HFFc6 (cell line): ENCODE measurements at regions not wholly inside any gene's neighbourhood (a gene's known extent, or its start where the extent isn't known, plus 50 kb on each side); places are given as distances from the start of the nearest gene placed in this dataset.

Experiments
- DNase-seq: peaks from one replicate; pipeline ENCODE4 v3.0.0-alpha.2; 2018
- H3K27ac Mint-ChIP-seq: 2 replicates; pipeline ENCODE4 v1.8.0; 2020; ENCODE audit warnings: mild to moderate bottlenecking, mixed read lengths
- H3K27me3 Mint-ChIP-seq: 2 replicates; pipeline ENCODE4 v1.8.0; 2021; ENCODE audit warnings: mild to moderate bottlenecking, moderate library complexity, mixed read lengths; ENCODE audit not compliant: insufficient read depth
- H3K36me3 Mint-ChIP-seq: 2 replicates; pipeline ENCODE4 v1.8.0; 2021; ENCODE audit warnings: low read depth, mixed read lengths
- H3K4me1 Mint-ChIP-seq: 2 replicates; pipeline ENCODE4 v1.8.0; 2020; ENCODE audit warnings: low read depth, mixed read lengths
- H3K4me3 Mint-ChIP-seq: 2 replicates; pipeline ENCODE4 v1.8.0; 2020; ENCODE audit warnings: mild to moderate bottlenecking, moderate library complexity, mixed read lengths
- H3K9me3 Mint-ChIP-seq: 2 replicates; pipeline ENCODE4 v1.8.0; 2020; ENCODE audit warnings: mild to moderate bottlenecking, mixed read lengths
- TF ChIP-seq, protein P1 (sequence below): fragments of 200-600 bp; sonication (generic); IDR thresholded peaks from 2 replicates; pipeline ENCODE4 v1.5.0; 2021; ENCODE audit warnings: antibody characterized with exemption, mild to moderate bottlenecking

DNA sequence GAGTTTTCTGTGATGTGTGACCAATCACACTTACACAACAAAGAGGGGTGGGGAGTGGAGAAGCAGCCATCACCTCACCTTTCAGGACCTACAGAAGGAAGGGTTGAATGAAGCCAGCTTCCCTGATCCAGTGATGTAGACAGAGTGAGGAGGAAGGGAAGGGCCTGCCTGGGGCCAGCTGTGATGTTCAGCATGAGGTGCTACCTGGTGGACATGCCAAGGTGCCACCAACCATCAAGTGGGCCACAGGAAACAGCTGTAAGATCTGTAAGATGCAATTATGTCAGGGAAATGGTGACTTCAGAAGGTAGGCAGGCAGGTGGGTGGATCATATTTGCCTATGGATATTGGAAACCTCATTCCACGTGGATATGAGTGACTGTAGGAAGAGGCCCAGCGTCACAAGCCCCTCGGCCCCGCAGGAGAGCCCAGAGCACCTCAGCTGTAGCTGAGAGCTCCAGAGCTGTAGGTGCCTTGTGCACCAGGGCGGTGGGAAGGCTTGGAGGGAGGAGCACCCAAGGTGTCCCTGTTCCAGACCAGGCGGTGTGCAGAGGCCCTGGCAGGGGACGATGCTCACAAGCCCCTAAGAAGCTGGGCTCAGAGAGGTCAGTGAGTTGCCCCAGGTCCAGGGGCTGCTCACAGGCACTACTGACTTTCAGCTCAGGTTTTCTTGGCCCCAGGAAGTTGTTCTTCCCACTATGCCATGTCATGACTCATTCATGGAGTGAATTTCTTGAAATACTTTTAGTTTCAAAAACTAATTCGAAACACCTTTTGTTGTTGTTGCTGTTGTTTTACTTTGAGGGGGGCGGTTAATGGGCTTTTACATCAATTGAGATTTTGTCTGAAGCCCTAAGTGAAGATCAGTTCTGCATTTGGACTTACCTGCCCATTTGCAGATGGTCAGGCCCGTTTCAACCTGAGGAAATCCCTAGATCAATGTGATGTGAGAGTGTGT lies 94.2 kb upstream of the ALDH1A3 start:
- no peak overlapping the region for H3K27ac Mint-ChIP-seq
- peaks cover 6% of the 10 kb centered on the region; the same call in 1 of the 2 replicates for H3K4me1 Mint-ChIP-seq
- no peaks in the 10 kb centered on the region for H3K36me3 Mint-ChIP-seq
- no peak overlapping the region for H3K4me3 Mint-ChIP-seq
- H3K27me3 Mint-ChIP-seq = peaks cover 9% of the 10 kb centered on the region
- no peaks in the 10 kb centered on the region for H3K9me3 Mint-ChIP-seq
- no peak for DNase-seq
- TF ChIP-seq, protein P1, sequence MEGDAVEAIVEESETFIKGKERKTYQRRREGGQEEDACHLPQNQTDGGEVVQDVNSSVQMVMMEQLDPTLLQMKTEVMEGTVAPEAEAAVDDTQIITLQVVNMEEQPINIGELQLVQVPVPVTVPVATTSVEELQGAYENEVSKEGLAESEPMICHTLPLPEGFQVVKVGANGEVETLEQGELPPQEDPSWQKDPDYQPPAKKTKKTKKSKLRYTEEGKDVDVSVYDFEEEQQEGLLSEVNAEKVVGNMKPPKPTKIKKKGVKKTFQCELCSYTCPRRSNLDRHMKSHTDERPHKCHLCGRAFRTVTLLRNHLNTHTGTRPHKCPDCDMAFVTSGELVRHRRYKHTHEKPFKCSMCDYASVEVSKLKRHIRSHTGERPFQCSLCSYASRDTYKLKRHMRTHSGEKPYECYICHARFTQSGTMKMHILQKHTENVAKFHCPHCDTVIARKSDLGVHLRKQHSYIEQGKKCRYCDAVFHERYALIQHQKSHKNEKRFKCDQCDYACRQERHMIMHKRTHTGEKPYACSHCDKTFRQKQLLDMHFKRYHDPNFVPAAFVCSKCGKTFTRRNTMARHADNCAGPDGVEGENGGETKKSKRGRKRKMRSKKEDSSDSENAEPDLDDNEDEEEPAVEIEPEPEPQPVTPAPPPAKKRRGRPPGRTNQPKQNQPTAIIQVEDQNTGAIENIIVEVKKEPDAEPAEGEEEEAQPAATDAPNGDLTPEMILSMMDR = no peak

DNA sequence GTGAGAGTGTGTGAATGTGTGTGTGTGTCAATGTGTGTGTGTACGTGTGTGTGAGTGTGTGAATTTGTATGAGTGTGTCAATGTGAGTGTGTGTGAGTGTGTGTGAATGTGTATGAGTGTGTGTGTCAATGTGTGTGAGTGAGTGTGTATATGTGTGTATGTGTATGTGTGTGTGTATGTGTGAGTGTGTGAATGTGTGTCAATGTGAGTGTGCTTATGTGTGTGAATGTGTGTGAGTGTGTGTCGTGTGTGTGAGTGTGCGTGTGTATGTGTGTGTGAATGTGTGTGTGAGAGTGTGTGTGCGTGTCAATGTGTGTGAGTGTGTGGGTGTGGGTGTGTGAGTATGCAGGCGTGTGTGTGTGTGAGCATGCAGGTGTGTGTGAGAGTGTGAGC lies 93.5 kb upstream of the ALDH1A3 start:
- H3K27ac Mint-ChIP-seq = no peak overlapping the region
- H3K27me3 Mint-ChIP-seq = peaks cover 9% of the 10 kb centered on the region
- H3K36me3 Mint-ChIP-seq = no peaks in the 10 kb centered on the region
- H3K4me1 Mint-ChIP-seq = peaks cover 6% of the 10 kb centered on the region; the same call in 1 of the 2 replicates
- no peaks in the 10 kb centered on the region for H3K9me3 Mint-ChIP-seq
- DNase-seq = no peak
- no peak overlapping the region for H3K4me3 Mint-ChIP-seq
- TF ChIP-seq, protein P1 = no peak

DNA sequence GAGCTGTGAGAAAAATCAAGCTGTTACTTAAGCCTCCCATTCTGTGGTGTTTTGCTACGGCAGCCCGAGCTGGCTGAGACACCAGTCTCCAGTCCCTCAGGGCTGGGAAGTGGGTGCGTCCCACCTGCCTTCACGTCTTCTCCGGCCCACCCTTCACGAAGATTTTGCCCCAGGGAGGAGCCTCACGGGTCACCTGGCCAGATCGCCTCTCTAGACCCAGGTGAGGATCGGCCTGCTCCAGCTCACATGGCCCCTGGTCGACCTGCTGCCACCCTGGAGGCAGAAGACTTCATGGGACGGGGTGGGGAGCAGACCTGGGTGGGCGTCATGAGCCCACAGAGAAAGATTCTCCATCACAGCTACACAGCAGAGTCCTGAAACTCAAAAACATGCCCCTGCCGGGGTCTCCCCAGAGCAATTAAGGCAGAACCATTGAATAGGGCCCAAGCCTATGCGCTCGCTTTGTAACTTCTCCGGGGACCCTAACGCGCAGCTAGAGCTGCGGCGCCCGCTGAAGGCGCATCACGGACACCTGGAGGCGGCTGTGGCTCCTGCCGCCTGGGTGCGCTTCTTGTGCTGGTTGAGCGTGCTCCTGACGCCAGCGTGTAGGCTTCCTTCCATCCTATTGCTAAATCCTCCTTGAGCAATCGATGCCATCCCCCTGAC lies 92.6 kb upstream of the ALDH1A3 start:
- Mint-ChIP-seq H3K27me3 (peaks cover 9% of the 10 kb centered on the region), H3K4me3 (no peak overlapping the region), H3K36me3 (no peaks in the 10 kb centered on the region), H3K4me1 (peaks cover 6% of the 10 kb centered on the region; the same call in 1 of the 2 replicates), H3K9me3 (no peaks in the 10 kb centered on the region), H3K27ac (no peak overlapping the region)
- DNase-seq = no peak
- TF ChIP-seq, protein P1 = no peak

DNA sequence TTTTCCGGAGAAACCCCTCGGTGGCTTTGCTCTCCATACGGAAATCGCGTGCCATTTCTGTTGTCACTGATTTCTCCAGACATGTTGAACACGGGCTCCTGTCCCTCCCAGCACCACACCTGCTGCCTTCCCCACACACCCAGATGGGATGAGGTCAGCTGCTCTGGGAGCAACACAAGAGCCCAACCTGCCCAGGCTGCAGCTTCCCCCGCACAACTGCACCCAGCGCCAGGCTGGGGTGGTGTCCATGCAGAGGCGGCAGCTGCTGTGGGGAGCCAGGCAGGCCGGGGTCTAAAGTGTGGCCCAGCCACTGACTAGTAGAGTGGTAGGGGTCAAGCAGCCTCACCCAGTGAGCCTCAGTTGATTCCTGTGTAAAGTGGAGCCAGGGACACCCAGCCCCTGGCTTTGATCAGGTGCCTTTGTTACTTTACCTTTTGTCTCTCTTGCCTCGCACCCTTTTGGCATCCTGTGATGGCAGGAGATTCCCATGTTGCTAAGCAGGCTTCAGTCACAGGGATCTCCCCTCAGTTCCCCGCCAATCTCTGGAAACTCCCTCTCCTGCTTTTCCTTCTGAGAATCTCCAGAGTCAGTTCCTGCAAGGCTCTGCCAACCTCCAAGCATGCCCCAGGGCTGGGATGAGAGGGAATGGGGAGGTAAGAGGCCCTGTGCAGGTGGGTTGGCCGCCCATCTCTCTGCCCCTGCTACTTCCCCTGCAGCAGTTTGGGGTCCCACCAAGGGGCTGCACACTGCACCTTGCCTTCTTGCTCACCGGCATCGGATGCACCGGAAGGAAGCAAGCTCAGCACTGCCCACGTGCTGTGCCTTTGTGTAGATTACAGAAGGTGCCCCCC lies 91.8 kb upstream of the ALDH1A3 start:
- no peak for DNase-seq
- Mint-ChIP-seq H3K36me3 (no peaks in the 10 kb centered on the region), H3K27me3 (peaks cover 6% of the 10 kb centered on the region), H3K27ac (no peak overlapping the region), H3K9me3 (no peaks in the 10 kb centered on the region), H3K4me3 (no peak overlapping the region), H3K4me1 (peaks cover under 1% of the 10 kb centered on the region; the same call in 1 of the 2 replicates)
- TF ChIP-seq, protein P1 = no peak

DNA sequence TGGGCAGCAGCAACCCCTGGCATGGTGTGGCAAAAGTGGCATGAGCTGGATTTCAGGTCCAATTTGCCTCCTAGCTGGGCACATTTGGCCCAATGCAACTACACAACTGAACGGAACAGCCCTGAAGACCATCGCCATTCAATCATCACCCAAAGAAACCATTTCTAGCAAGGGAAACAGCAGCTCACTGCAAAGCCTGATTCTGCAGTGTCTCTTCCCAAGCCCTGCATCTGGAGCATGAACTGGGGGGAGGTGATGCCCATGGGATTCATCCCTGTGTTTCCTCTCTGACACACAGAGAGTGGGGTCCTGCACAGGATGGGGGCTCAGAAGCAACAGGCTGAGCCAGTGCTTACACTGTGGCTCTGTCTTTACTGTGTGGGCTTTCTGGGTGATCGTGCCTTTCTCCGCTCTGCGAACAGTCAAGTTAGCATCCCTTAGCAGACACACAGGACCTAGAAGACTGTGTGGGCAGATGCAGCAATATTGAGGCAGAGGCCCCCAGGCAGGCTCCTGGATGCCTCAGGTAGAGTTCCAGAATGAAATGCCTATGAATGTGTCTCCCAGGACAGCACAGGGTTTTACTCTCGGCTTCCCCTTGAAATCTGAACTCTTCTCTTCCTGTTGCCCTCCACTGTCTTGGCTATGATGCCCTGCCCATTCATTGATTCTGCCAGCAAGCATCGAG lies 91.1 kb upstream of the ALDH1A3 start:
- H3K4me3 Mint-ChIP-seq = no peak overlapping the region
- DNase-seq = no peak
- TF ChIP-seq, protein P1 = no peak
- no peaks in the 10 kb centered on the region for H3K9me3 Mint-ChIP-seq
- no peaks in the 10 kb centered on the region for H3K4me1 Mint-ChIP-seq
- H3K27ac Mint-ChIP-seq = no peak overlapping the region
- H3K36me3 Mint-ChIP-seq = no peaks in the 10 kb centered on the region
- H3K27me3 Mint-ChIP-seq = peaks cover 5% of the 10 kb centered on the region
